IPS-18a (cell line): ENCODE measurements at regions not wholly inside any gene's neighbourhood (a gene's known extent, or its start where the extent isn't known, plus 50 kb on each side); places are given as distances from the start of the nearest gene placed in this dataset.

Source experiments
- H3K27ac ChIP-seq: one replicate; pipeline ENCODE4 v1.5.1; 2013; ENCODE audit warnings: low read length
- H3K27me3 ChIP-seq: one replicate; pipeline ENCODE4 v1.6.1; 2013; ENCODE audit warnings: mild to moderate bottlenecking, low read length; ENCODE audit not compliant: control insufficient read depth, insufficient read depth
- H3K36me3 ChIP-seq: one replicate; pipeline ENCODE4 v1.6.1; 2013; ENCODE audit warnings: low read depth, low read length; ENCODE audit not compliant: control insufficient read depth
- H3K4me1 ChIP-seq: one replicate; pipeline ENCODE4 v1.6.1; 2013; ENCODE audit warnings: low read depth, low read length; ENCODE audit not compliant: control insufficient read depth
- H3K4me3 ChIP-seq: one replicate; pipeline ENCODE4 v1.5.1; 2013; ENCODE audit warnings: low read length
- H3K9ac ChIP-seq: one replicate; pipeline ENCODE4 v1.6.1; 2013; ENCODE audit warnings: mild to moderate bottlenecking, low read length, moderate library complexity
- H3K9me3 ChIP-seq: one replicate; pipeline ENCODE4 v1.6.1; 2013; ENCODE audit warnings: low read depth, low read length; ENCODE audit not compliant: control insufficient read depth

DNA sequence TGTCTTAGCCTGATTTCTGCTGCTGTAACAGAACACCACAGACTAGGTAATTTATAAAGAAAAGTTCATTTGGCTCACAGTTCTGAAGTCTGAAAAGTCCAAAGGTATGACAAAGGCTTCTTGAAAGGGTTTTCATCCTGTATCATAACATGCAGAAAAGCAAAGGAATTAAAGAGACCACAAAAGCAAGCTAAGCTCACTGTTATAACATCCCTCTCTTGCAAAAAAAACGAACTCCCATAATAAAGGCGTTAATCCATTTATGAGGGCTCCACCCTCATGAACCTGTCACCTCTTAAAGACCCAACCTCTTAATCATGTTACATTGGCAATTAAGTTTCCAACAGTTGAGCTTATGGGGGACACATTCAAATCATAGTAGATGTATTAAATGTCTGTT, 197.9 kb downstream of the PLOD2 start:
- Histone ChIP-seq H3K27ac (no peak overlapping the region), H3K9me3 (no peaks in the 10 kb centered on the region), H3K27me3 (no peaks in the 10 kb centered on the region), H3K4me1 (no peaks in the 10 kb centered on the region), H3K36me3 (no peaks in the 10 kb centered on the region), H3K4me3 (no peak overlapping the region), H3K9ac (no peak overlapping the region)

DNA sequence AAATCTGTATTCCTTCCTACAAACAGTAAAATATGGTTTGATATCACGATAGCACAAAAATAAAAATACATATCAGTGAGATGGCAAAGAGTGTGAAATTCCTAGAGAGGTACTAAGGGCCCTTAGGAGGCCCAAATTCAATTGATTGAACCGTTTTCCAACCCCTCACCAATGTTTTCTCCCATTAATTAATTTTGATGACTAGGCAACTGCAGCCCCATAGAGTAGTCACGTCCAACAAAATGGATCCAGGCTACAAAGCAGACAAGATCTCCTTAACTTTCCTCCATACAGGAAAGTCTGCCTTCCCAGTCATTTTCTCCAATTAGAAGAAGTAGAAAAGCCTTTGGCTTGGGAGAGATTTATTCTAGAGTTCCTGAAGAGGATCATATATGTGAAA, 193.9 kb downstream of the PLOD2 start:
- Histone ChIP-seq H3K9me3 (no peaks in the 10 kb centered on the region), H3K4me1 (no peaks in the 10 kb centered on the region), H3K27ac (no peak overlapping the region), H3K27me3 (no peaks in the 10 kb centered on the region), H3K9ac (no peak overlapping the region), H3K4me3 (no peak overlapping the region), H3K36me3 (no peaks in the 10 kb centered on the region)

DNA sequence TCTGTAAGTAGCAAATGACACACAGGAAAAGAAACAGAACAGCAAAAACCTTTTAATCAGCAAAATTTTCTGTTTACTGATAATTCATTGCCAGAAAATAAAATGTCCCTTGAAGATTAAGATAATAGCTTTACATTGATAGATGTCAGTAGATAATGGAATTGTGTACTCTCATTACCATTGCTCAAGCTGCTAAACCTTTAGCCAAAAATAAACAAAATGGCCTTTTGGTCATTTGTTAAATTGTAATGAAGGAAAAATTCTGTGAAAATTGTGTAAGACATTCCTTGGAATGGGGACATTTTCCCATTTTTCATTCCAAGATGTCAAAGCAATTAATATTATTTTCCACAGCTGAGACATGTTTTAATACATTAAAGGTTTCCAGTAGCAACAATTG, 189.8 kb downstream of the PLOD2 start:
- Histone ChIP-seq H3K36me3 (no peaks in the 10 kb centered on the region), H3K9ac (no peak overlapping the region), H3K27me3 (no peaks in the 10 kb centered on the region)

DNA sequence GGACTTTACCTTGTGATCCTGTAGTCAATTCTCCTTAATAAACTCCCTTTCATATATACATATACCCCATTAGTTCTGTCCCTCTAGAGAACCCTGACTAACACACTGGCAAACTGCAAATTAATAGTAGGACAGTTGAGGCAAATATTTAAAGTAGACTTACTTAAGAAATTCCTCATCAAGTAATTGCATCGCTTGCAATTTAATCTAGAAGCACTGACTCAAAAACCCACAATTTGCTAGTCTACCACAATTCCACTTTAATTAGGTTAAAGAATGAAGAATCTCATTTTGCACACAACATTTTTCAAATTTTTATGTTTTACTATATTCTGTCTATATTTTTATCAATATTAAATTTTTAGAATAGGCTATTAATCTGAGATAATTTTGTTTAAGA, 188.1 kb downstream of the PLOD2 start:
- Histone ChIP-seq H3K27me3 (no peaks in the 10 kb centered on the region), H3K27ac (no peak overlapping the region), H3K9ac (no peak overlapping the region), H3K4me3 (no peak overlapping the region), H3K4me1 (no peaks in the 10 kb centered on the region), H3K9me3 (no peaks in the 10 kb centered on the region), H3K36me3 (no peaks in the 10 kb centered on the region)

More for the DNA sequence above, 189.8 kb downstream of the PLOD2 start:
- H3K27ac ChIP-seq = no peak overlapping the region
- no peak overlapping the region for H3K4me3 ChIP-seq
- no peaks in the 10 kb centered on the region for H3K9me3 ChIP-seq
- no peaks in the 10 kb centered on the region for H3K4me1 ChIP-seq

DNA sequence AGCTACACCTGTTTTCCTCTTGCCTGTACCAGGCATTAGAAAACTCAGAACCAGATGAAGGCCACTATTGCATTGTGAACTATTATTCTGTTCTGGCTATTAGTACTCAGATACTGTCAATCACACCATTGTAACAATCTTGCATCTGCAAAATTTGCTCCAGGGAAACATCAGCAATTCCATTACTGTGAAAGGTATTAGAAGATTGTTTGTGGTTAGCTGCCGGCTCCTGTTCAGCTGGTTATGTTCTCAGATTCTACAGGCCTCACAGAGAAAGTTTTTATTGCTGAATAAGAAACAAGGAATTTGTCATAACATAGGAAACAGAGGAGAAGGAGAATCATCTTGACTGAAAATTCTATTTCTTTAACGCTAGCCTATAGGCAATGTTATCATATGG, 179.9 kb downstream of the PLOD2 start:
- no peak overlapping the region for H3K9ac ChIP-seq
- H3K4me1 ChIP-seq = no peaks in the 10 kb centered on the region
- H3K4me3 ChIP-seq = no peak overlapping the region
- H3K9me3 ChIP-seq = no peaks in the 10 kb centered on the region
- H3K36me3 ChIP-seq = no peaks in the 10 kb centered on the region
- no peaks in the 10 kb centered on the region for H3K27me3 ChIP-seq
- no peak overlapping the region for H3K27ac ChIP-seq

DNA sequence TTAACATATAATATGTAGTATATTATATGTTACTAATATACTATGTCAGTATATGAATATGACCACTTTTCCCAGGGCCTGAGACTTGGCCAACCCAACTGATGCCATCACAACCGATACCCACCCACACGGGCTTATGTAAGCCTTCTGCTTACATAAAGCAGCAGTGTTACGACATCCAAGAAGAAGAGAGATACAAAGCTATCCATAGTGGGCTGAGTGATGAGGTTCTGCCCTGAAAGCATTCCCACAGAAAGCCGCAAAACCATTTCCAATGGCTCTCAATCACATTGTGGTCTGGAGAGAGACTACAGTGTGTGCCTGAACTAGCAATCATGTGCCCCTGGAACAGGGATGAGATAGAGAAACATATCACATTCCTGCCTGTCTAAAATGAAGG, 177.9 kb downstream of the PLOD2 start:
- no peaks in the 10 kb centered on the region for H3K9me3 ChIP-seq

More for the DNA sequence above, 177.9 kb downstream of the PLOD2 start:
- H3K27me3 ChIP-seq = no peaks in the 10 kb centered on the region
- no peak overlapping the region for H3K9ac ChIP-seq
- no peaks in the 10 kb centered on the region for H3K36me3 ChIP-seq
- no peak overlapping the region for H3K4me3 ChIP-seq
- H3K4me1 ChIP-seq = no peaks in the 10 kb centered on the region
- H3K27ac ChIP-seq = no peak overlapping the region
